ENCODE measurements at regions not wholly inside any gene's neighbourhood (a gene's known extent, or its start where the extent isn't known, plus 50 kb on each side); places are given as distances from the start of the nearest gene placed in this dataset.

- TF ChIP-seq CTCF (conservative IDR thresholded peaks at IDR 0.05) = no peak
- H3K27ac ChIP-seq = no peak overlapping the region
Observed at GRCh38 chr4:130172156-130172555, 1076.2 kb downstream of the C4orf33 start.

GRCh38 chr4:130178106-130178505 is 1082.2 kb downstream of the C4orf33 start:
- H3K27ac ChIP-seq = no peak overlapping the region
- TF ChIP-seq CTCF (conservative IDR thresholded peaks at IDR 0.05) = no peak

- no peak for TF ChIP-seq CTCF (conservative IDR thresholded peaks at IDR 0.05)
- H3K27ac ChIP-seq = no peak overlapping the region
Observed at GRCh38 chr4:130183096-130183495, 1087.1 kb downstream of the C4orf33 start.

- H3K27ac ChIP-seq = no peak overlapping the region
- TF ChIP-seq CTCF (conservative IDR thresholded peaks at IDR 0.05) = no peak
Observed at GRCh38 chr4:130183766-130184165, 1087.8 kb downstream of the C4orf33 start.

GRCh38 chr4:130185123-130185522 is 1089.2 kb downstream of the C4orf33 start:
- no peak overlapping the region for H3K27ac ChIP-seq
- TF ChIP-seq CTCF (conservative IDR thresholded peaks at IDR 0.05) = no peak

- H3K27ac ChIP-seq = no peak overlapping the region
- TF ChIP-seq CTCF (conservative IDR thresholded peaks at IDR 0.05) = no peak
Observed at GRCh38 chr4:130186931-130187330, 1091.0 kb downstream of the C4orf33 start.

GRCh38 chr4:130187587-130187986 is 1091.6 kb downstream of the C4orf33 start:
- no peak for TF ChIP-seq CTCF (conservative IDR thresholded peaks at IDR 0.05)
- no peak overlapping the region for H3K27ac ChIP-seq

- no peak for TF ChIP-seq CTCF (conservative IDR thresholded peaks at IDR 0.05)
- no peak overlapping the region for H3K27ac ChIP-seq
Observed at GRCh38 chr4:130192787-130193186, 1096.8 kb downstream of the C4orf33 start.

Data from VCaP (cell line).